ENCODE measurements at regions not wholly inside any gene's neighbourhood (a gene's known extent, or its start where the extent isn't known, plus 50 kb on each side); places are given as distances from the start of the nearest gene placed in this dataset.

DNA sequence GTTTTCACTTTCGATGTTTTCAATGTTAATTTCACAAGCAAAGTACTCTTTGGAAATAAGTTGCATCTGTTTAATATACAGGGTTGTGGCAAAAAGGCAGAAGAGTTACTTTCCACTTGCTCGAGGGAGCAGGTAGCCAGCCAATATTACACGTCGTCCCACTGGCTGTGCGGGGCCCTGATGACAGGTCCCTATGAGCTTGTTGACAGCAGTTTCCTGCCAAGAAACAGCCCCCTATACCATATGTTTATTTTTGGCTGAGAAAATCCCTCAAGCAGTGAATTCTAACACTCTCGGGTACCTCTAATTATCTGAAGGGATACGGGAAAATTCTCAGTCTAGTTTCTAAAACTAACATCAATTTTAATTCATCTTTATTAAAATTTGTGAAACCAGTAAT lies 116.8 kb upstream of the SGO1 start:
- Histone ChIP-seq H3K36me3 (ENCODE audit: control insufficient read depth in 2 of 2, insufficient read depth in 1 of 2, low read length in 2 of 2) (no peaks in the 10 kb centered on the region), H3K27ac (ENCODE audit: extremely low read depth, low read depth, low read length) (no peak overlapping the region), H3K4me1 (ENCODE audit: control insufficient read depth, insufficient read depth, low read length) (no peaks in the 10 kb centered on the region), H3K4me3 (ENCODE audit: low read depth, low read length) (no peak overlapping the region), H3K9me3 (ENCODE audit: control insufficient read depth, insufficient read depth, low read depth, low read length) (no peaks in the 10 kb centered on the region)
- ChIA-PET POLR2A (no interaction called here), CTCF (no interaction called here)
- TF ChIP-seq ZNF747 (tag by site-specific recombination; IDR thresholded peaks at IDR 0.05) (no peak), ZNF416 (tag by site-specific recombination; IDR thresholded peaks at IDR 0.05) (no peak), ZNF561 (tag by site-specific recombination; IDR thresholded peaks at IDR 0.05; ENCODE audit: borderline replicate concordance) (no peak), ZNF558 (tag by site-specific recombination; IDR thresholded peaks at IDR 0.05) (no peak), ZNF48 (tag by site-specific recombination; IDR thresholded peaks at IDR 0.05) (no peak), BCL11B (tag by site-specific recombination; IDR thresholded peaks at IDR 0.05; ENCODE audit: low read depth) (no peak), ZBTB17 (tag by site-specific recombination; IDR thresholded peaks at IDR 0.05) (no peak), SETDB1 (IDR thresholded peaks at IDR 0.05; ENCODE audit: insufficient read length, low read length) (no peak), RBAK (tag by site-specific recombination; IDR thresholded peaks at IDR 0.05) (no peak), ZNF626 (tag by site-specific recombination; IDR thresholded peaks at IDR 0.05) (no peak)
- TF ChIP-seq, protein P1, sequence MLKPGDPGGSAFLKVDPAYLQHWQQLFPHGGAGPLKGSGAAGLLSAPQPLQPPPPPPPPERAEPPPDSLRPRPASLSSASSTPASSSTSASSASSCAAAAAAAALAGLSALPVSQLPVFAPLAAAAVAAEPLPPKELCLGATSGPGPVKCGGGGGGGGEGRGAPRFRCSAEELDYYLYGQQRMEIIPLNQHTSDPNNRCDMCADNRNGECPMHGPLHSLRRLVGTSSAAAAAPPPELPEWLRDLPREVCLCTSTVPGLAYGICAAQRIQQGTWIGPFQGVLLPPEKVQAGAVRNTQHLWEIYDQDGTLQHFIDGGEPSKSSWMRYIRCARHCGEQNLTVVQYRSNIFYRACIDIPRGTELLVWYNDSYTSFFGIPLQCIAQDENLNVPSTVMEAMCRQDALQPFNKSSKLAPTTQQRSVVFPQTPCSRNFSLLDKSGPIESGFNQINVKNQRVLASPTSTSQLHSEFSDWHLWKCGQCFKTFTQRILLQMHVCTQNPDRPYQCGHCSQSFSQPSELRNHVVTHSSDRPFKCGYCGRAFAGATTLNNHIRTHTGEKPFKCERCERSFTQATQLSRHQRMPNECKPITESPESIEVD (tag by site-specific recombination; IDR thresholded peaks at IDR 0.05) = no peak
- TF ChIP-seq, protein P2, sequence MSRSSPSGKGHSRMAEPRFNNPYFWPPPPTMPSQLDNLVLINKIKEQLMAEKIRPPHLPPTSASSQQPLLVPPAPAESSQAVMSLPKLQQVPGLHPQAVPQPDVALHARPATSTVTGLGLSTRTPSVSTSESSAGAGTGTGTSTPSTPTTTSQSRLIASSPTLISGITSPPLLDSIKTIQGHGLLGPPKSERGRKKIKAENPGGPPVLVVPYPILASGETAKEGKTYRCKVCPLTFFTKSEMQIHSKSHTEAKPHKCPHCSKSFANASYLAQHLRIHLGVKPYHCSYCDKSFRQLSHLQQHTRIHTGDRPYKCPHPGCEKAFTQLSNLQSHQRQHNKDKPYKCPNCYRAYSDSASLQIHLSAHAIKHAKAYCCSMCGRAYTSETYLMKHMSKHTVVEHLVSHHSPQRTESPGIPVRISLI (tag by site-specific recombination; IDR thresholded peaks at IDR 0.05) = no peak
- TF ChIP-seq, protein P3, sequence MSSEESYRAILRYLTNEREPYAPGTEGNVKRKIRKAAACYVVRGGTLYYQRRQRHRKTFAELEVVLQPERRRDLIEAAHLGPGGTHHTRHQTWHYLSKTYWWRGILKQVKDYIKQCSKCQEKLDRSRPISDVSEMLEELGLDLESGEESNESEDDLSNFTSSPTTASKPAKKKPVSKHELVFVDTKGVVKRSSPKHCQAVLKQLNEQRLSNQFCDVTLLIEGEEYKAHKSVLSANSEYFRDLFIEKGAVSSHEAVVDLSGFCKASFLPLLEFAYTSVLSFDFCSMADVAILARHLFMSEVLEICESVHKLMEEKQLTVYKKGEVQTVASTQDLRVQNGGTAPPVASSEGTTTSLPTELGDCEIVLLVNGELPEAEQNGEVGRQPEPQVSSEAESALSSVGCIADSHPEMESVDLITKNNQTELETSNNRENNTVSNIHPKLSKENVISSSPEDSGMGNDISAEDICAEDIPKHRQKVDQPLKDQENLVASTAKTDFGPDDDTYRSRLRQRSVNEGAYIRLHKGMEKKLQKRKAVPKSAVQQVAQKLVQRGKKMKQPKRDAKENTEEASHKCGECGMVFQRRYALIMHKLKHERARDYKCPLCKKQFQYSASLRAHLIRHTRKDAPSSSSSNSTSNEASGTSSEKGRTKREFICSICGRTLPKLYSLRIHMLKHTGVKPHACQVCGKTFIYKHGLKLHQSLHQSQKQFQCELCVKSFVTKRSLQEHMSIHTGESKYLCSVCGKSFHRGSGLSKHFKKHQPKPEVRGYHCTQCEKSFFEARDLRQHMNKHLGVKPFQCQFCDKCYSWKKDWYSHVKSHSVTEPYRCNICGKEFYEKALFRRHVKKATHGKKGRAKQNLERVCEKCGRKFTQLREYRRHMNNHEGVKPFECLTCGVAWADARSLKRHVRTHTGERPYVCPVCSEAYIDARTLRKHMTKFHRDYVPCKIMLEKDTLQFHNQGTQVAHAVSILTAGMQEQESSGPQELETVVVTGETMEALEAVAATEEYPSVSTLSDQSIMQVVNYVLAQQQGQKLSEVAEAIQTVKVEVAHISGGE (tag by site-specific recombination; conservative IDR thresholded peaks at IDR 0.05; ENCODE audit: low read depth) = no peak

DNA sequence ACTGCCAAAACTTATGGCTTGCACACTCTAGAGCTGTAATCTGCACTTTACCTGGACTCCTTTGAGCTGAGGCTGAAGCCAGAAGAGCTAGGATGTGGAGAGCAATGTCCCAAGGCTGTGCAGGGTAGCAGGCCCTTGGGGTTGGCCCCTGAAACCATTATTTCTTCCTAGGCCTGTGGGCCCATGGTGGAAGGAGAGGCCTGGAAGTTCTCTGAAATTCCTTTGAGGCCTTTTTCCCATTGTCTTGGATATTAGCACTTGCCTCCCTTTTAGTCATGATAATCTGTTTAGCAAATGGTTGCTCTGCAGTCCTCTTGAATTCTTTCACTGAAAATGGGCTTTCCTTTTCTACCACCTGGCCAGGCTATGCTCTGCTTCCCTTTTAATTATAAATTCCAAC lies 102.0 kb upstream of the SGO1 start:
- no peak overlapping the region for H3K4me3 ChIP-seq (ENCODE audit: low read depth, low read length)
- H3K4me1 ChIP-seq (ENCODE audit: control insufficient read depth, insufficient read depth, low read length) = no peaks in the 10 kb centered on the region
- H3K36me3 ChIP-seq (ENCODE audit: control insufficient read depth in 2 of 2, insufficient read depth in 1 of 2, low read length in 2 of 2) = no peaks in the 10 kb centered on the region
- H3K9me3 ChIP-seq (ENCODE audit: control insufficient read depth, insufficient read depth, low read depth, low read length) = no peaks in the 10 kb centered on the region
- POLR2A ChIA-PET = no interaction called here
- H3K27ac ChIP-seq (ENCODE audit: extremely low read depth, low read depth, low read length) = no peak overlapping the region
- CTCF ChIA-PET = no interaction called here
- no peak for TF ChIP-seq ZBTB48 (tag by site-specific recombination; IDR thresholded peaks at IDR 0.05)
- TF ChIP-seq GFI1B (tag by site-specific recombination; IDR thresholded peaks at IDR 0.05) = no peak
- TF ChIP-seq TRIM28 (IDR thresholded peaks at IDR 0.05; ENCODE audit: borderline replicate concordance, low read length) = no peak
- no peak for TF ChIP-seq ZNF76 (tag by site-specific recombination; IDR thresholded peaks at IDR 0.05; ENCODE audit: borderline replicate concordance, low read depth)
- no peak for TF ChIP-seq ZNF514 (tag by site-specific recombination; IDR thresholded peaks at IDR 0.05)
- TF ChIP-seq REPIN1 (tag by site-specific recombination; IDR thresholded peaks at IDR 0.05; ENCODE audit: low read depth) = no peak
- TF ChIP-seq, protein P4, sequence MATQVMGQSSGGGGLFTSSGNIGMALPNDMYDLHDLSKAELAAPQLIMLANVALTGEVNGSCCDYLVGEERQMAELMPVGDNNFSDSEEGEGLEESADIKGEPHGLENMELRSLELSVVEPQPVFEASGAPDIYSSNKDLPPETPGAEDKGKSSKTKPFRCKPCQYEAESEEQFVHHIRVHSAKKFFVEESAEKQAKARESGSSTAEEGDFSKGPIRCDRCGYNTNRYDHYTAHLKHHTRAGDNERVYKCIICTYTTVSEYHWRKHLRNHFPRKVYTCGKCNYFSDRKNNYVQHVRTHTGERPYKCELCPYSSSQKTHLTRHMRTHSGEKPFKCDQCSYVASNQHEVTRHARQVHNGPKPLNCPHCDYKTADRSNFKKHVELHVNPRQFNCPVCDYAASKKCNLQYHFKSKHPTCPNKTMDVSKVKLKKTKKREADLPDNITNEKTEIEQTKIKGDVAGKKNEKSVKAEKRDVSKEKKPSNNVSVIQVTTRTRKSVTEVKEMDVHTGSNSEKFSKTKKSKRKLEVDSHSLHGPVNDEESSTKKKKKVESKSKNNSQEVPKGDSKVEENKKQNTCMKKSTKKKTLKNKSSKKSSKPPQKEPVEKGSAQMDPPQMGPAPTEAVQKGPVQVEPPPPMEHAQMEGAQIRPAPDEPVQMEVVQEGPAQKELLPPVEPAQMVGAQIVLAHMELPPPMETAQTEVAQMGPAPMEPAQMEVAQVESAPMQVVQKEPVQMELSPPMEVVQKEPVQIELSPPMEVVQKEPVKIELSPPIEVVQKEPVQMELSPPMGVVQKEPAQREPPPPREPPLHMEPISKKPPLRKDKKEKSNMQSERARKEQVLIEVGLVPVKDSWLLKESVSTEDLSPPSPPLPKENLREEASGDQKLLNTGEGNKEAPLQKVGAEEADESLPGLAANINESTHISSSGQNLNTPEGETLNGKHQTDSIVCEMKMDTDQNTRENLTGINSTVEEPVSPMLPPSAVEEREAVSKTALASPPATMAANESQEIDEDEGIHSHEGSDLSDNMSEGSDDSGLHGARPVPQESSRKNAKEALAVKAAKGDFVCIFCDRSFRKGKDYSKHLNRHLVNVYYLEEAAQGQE (tag by site-specific recombination; IDR thresholded peaks at IDR 0.05) = no peak
- no peak for TF ChIP-seq FEZF1 (tag by site-specific recombination; IDR thresholded peaks at IDR 0.05)
- TF ChIP-seq ZBTB20 (tag by site-specific recombination; IDR thresholded peaks at IDR 0.05) = no peak
- TF ChIP-seq GLI2 (tag by site-specific recombination; IDR thresholded peaks at IDR 0.05; ENCODE audit: borderline replicate concordance, low read depth) = no peak
- TF ChIP-seq KLF16 (tag by site-specific recombination; IDR thresholded peaks at IDR 0.05) = no peak
- no peak for TF ChIP-seq ZNF623 (tag by site-specific recombination; IDR thresholded peaks at IDR 0.05)
- TF ChIP-seq ZNF549 (tag by site-specific recombination; IDR thresholded peaks at IDR 0.05) = no peak
- TF ChIP-seq ZEB2 (tag by site-specific recombination; IDR thresholded peaks at IDR 0.05) = no peak
- no peak for TF ChIP-seq ZNF624 (tag by site-specific recombination; IDR thresholded peaks at IDR 0.05)
